ENCODE measurements at regions not wholly inside any gene's neighbourhood (a gene's known extent, or its start where the extent isn't known, plus 50 kb on each side); places are given as distances from the start of the nearest gene placed in this dataset.

- CTCF ChIA-PET (ENCODE audit: partially characterized antibody), result interaction anchor here (0.8 to 1.8 kb wide), 6 partner anchors 19 to 181 kb away, joined by 3 to 5 read pairs (median 3); no protein-coding TSS in a partner anchor
- H4K20me1 ChIP-seq (replicated peaks in 1 of 2; ENCODE audit: control insufficient read depth in 1 of 2, insufficient read depth in 2 of 2, low read length in 2 of 2), result peaks cover 2 to 12% of the 10 kb centered on the region in 2 experiments
These were observed 163.9 kb downstream of the CRYBB2 start for GRCh38 chr22:25383278-25383820.

More at GRCh38 chr22:25383278-25383820, 163.9 kb downstream of the CRYBB2 start:
- no peaks in the 10 kb centered on the region for H3K27me3 ChIP-seq (replicated peaks in 1 of 4; ENCODE audit: control insufficient read depth in 3 of 4, extremely low read depth in 1 of 4, insufficient read depth in 3 of 4, low read length in 3 of 4)
- H3K9me3 ChIP-seq (ENCODE audit: insufficient read depth in 2 of 2, low read depth in 1 of 2, low read length in 1 of 2), result no peaks in the 10 kb centered on the region
- H3K4me3 ChIP-seq (ENCODE audit: extremely low read depth in 1 of 4, insufficient read depth in 2 of 4, low read depth in 3 of 4, low read length in 4 of 4), result no peak overlapping the region
- no peak overlapping the region for H3K4me2 ChIP-seq (ENCODE audit: insufficient read depth in 1 of 2, low read depth in 2 of 2, low read length in 2 of 2)
- H4K5ac ChIP-seq (ENCODE audit: insufficient read length, low read depth, low read length), result no peak overlapping the region
- peak overlapping the region; percentile 70 for H4K8ac ChIP-seq (ENCODE audit: extremely low read depth, insufficient read depth, low read length)
- peaks cover 15% of the 10 kb centered on the region; the same call in 1 of the 2 replicates for H3K79me1 ChIP-seq (ENCODE audit: low read depth, low read length)
- H2AFZ ChIP-seq (ENCODE audit: low read length), result no peak overlapping the region
- peaks cover 0 to 45% of the 10 kb centered on the region in 2 experiments; a peak in 2 of 4 replicates for H3K79me2 ChIP-seq (ENCODE audit: control insufficient read depth in 1 of 2, insufficient read depth in 2 of 2, low read length in 2 of 2)
- H3K36me3 ChIP-seq (ENCODE audit: control insufficient read depth in 2 of 4, insufficient read depth in 4 of 4, low read length in 3 of 4), result 0 out of 8 replicates have a peak, but pooled peaks cover 0 to 5% (median 0%) of the 10 kb centered on the region in 4 experiments
- POLR2A ChIA-PET (ENCODE audit: partially characterized antibody), result interaction anchor here (1.1 to 1.2 kb wide), 2 partner anchors 8 to 20 kb away, joined by 3 read pairs; no protein-coding TSS in a partner anchor
- H3K23me2 ChIP-seq (ENCODE audit: low read depth, low read length), result peaks cover 2% of the 10 kb centered on the region; the same call in 1 of the 2 replicates
- FAIRE-seq (no peak), DNase-seq (ENCODE audit: low read depth in 1 of 2, low spot score in 2 of 2) (no peak)
- H2BK15ac ChIP-seq (ENCODE audit: low read length), result 0 out of 2 replicates have a peak overlapping the region, but pooled peaks have one; percentile 16
- WGBS, 2 experiments (ENCODE audit: extremely low coverage in 1 of 2, insufficient coverage in 1 of 2, insufficient read length in 1 of 2, insufficient replicate concordance in 2 of 2, low coverage in 1 of 2, low lambda C conversion rate in 2 of 2, missing lambda C conversion rate in 1 of 2), result 81% methylated on average over 15 of the region's 15 CpGs; no CpG with 5 or more reads in 1 of the 2 experiments
- H3K14ac ChIP-seq (ENCODE audit: insufficient read length), result no peak overlapping the region
- no peak overlapping the region for H2BK20ac ChIP-seq (ENCODE audit: low read length)
- peak overlapping the region; percentile 81 for H4K91ac ChIP-seq (replicated peaks; ENCODE audit: insufficient read length, low read length)
- H3K27ac ChIP-seq (ENCODE audit: low read depth, low read length), result no peak overlapping the region
- H3K4ac ChIP-seq (replicated peaks; ENCODE audit: insufficient read length, low read depth, low read length), result no peak overlapping the region
- H2BK12ac ChIP-seq (ENCODE audit: low read depth, low read length), result no peak overlapping the region
- no peak overlapping the region for H3K23ac ChIP-seq (ENCODE audit: insufficient read length)
- H2BK120ac ChIP-seq (replicated peaks; ENCODE audit: low read depth, low read length), result no peak overlapping the region
- no peak overlapping the region for H3K9ac ChIP-seq (replicated peaks in 1 of 4; ENCODE audit: extremely low read depth in 1 of 4, low read depth in 3 of 4, low read length in 3 of 4)
- no peak overlapping the region; the same call in 1 of the 2 replicates for H3K18ac ChIP-seq (ENCODE audit: extremely low read depth, low read length)
- no peak overlapping the region for H2BK5ac ChIP-seq (ENCODE audit: low read depth, low read length)
- no peak for TF ChIP-seq GTF2F1 (IDR thresholded peaks at IDR 0.05; ENCODE audit: borderline replicate concordance, low read depth, low read length)
- no peak for TF ChIP-seq MAX (IDR thresholded peaks at IDR 0.05)
- TF ChIP-seq RBBP5 (IDR thresholded peaks at IDR 0.05; ENCODE audit: borderline replicate concordance, low read depth, low read length), result no peak
- TF ChIP-seq KDM4A (IDR thresholded peaks at IDR 0.05; ENCODE audit: low read depth, low read length, severe bottlenecking), result no peak
- TF ChIP-seq ASH2L (IDR thresholded peaks at IDR 0.05; ENCODE audit: low read length), result no peak
- TF ChIP-seq CBX5 (IDR thresholded peaks at IDR 0.05; ENCODE audit: low read depth, low read length), result no peak
- no peak for TF ChIP-seq ZNF274 (IDR thresholded peaks at IDR 0.05; ENCODE audit: borderline replicate concordance, extremely low read depth, low read length)
- TF ChIP-seq SIRT6 (IDR thresholded peaks at IDR 0.05; ENCODE audit: low read length), result no peak
- TF ChIP-seq CTCF (IDR thresholded peaks at IDR 0.05; ENCODE audit: control extremely low read depth in 1 of 3, insufficient read depth in 1 of 3, low read depth in 1 of 3, low read length in 3 of 3), result no peak
- TF ChIP-seq POLR2AphosphoS5 (IDR thresholded peaks at IDR 0.05; ENCODE audit: low read depth, low read length), result no peak
- no peak for TF ChIP-seq TEAD4 (IDR thresholded peaks at IDR 0.05; ENCODE audit: low read depth, low read length)
- H2AK5ac ChIP-seq (ENCODE audit: low read depth, low read length), result peak overlapping the region; percentile 86; the same call in 1 of the 2 replicates
- no peak overlapping the region for H3K56ac ChIP-seq (replicated peaks; ENCODE audit: insufficient read length, low read depth, low read length)
- peaks cover 14 to 39% (median 31%) of the 10 kb centered on the region in 4 experiments for H3K4me1 ChIP-seq (replicated peaks in 1 of 4; ENCODE audit: control insufficient read depth in 3 of 4, insufficient read depth in 4 of 4, low read length in 3 of 4)

All from H1 (cell line).